GM12874 (cell line): ENCODE measurements at regions not wholly inside any gene's neighbourhood (a gene's known extent, or its start where the extent isn't known, plus 50 kb on each side); places are given as distances from the start of the nearest gene placed in this dataset.

Source experiments
- TF ChIP-seq, protein P1 (sequence below): IDR thresholded peaks from 2 replicates; pipeline ENCODE4 v1.5.1; 2011; ENCODE audit warnings: low read depth, mild to moderate bottlenecking, control low read depth, low read length, moderate library complexity; ENCODE audit not compliant: insufficient read depth

DNA sequence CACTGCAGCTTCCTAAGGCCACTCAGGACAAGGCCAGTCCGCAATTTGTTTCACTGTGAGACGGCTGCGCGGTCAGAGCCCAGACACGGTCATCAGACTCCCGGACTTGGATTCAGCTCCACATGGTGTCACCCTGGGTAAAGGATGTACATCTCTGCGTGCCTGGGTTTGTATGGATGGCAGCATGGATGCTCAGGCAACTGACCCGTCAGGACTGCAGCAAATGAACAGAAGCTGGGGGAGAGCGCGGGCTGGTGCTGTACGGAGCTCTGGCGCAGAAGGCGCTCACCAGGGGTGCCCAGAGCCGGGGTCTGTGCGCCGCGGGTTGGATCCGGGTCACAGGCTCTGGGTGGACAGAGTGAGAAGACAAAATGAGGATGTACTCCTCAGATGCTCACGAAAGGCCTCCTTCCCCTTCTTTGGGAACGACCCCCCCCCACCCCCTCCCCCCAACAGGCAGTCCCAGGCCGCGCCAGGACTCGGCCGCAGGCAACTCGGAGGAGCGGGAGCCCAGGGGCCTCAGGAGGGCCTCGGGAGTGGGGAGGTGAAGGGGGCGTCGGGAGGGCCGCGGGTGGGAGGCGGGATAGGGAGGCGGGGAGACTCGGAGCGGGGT, 92.4 kb downstream of the CXCL12 start:
- TF ChIP-seq, protein P1, sequence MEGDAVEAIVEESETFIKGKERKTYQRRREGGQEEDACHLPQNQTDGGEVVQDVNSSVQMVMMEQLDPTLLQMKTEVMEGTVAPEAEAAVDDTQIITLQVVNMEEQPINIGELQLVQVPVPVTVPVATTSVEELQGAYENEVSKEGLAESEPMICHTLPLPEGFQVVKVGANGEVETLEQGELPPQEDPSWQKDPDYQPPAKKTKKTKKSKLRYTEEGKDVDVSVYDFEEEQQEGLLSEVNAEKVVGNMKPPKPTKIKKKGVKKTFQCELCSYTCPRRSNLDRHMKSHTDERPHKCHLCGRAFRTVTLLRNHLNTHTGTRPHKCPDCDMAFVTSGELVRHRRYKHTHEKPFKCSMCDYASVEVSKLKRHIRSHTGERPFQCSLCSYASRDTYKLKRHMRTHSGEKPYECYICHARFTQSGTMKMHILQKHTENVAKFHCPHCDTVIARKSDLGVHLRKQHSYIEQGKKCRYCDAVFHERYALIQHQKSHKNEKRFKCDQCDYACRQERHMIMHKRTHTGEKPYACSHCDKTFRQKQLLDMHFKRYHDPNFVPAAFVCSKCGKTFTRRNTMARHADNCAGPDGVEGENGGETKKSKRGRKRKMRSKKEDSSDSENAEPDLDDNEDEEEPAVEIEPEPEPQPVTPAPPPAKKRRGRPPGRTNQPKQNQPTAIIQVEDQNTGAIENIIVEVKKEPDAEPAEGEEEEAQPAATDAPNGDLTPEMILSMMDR = no peak

DNA sequence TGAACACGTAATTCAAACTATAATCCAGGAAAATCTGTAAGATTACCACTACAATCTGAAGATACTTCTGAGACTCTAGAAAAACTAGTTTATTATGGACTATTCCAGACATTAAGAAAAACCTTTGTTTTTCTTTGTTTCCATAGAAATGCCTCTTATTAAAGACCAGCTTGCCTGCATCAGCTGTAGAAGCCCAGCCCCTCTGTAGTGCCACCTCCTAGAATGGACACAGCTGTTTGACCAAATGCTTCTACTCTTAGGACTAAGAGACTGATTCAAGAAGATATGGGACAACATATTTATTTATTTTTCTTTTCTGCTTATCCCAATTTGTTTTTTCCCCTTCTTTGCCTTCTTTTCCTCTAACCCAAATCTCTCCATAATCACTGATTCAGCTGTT, 93.8 kb downstream of the CXCL12 start:
- TF ChIP-seq, protein P1 = no peak

DNA sequence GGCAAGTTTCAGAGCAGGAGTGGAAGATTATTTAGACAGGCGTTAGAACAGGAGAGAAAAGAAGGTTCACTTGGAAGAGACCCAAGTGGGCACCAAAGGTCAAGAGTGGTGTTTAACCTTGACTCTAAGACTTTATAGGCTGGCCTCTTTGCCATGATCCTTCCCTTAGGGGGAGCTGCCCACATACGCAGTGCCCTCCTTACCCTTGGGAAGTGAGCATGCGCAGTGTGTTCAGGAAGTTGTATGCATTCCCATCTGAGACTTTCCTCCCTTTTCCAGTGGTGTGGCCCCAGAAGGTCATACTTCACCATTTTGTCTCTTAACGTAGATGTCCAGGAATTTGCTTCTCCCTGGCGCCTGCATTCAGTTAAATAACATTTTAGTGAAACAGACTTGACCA, 95.8 kb downstream of the CXCL12 start:
- TF ChIP-seq, protein P1 = no peak

DNA sequence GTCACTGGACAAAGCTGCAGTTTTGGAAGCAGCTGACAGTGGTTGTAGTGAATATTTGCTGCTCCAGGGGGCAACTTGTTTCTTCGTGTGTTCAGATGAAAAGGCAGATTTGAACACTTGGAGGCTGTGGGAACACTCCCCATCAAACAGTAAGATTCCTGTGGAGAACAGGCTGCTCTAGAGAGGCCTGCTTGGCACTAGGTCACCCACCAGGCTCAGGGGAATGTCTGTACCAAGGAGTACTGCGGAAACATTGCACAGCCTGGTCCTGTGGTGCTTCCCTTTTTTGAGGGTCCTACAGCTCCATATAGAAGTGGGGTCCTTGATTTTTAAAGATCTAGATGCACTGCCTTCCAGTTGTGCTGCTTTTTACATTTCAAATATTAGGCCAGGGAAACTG, 97.5 kb downstream of the CXCL12 start:
- TF ChIP-seq, protein P1 = no peak

DNA sequence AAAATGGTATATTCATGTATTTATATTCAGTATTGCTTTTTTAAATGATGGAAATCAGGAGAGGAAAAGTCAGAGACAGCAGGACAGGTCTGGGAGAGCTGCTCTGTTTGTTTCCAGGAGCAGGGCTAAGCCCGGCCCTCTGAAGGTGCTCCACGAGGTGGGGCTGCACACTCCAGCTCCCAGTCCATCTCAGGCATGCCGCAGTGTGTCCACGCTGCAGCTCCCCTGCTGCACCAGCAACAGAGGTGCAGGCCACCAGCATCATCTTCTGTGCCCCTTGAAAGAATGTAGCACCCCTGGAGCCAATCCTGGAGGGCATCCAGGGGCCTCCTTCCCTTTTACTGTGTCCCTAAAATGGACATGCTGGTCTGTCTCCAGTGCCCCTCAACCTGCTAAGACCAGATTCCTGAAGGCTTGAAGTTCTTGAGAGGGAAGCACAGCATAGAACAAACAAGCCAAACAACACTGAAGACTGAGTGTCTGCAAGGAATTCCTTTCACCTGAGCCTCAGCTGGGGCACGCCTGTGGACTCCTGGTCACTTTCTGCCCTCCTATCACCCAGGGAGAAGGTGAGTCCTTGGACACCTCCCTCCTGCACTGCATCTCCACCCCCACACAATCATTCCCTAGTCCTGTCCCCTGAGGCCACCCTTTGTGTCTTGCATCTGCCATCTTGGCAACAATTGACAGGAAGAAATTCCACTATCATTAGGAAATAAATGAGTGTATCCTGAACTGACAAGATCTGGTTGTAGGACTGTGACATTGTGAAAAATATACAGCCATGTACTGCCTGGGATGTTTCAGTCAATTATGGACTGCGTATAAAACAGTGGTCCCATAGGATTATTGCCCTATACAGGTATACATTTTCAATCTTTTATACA, 100.5 kb downstream of the CXCL12 start:
- TF ChIP-seq, protein P1 = no peak

DNA sequence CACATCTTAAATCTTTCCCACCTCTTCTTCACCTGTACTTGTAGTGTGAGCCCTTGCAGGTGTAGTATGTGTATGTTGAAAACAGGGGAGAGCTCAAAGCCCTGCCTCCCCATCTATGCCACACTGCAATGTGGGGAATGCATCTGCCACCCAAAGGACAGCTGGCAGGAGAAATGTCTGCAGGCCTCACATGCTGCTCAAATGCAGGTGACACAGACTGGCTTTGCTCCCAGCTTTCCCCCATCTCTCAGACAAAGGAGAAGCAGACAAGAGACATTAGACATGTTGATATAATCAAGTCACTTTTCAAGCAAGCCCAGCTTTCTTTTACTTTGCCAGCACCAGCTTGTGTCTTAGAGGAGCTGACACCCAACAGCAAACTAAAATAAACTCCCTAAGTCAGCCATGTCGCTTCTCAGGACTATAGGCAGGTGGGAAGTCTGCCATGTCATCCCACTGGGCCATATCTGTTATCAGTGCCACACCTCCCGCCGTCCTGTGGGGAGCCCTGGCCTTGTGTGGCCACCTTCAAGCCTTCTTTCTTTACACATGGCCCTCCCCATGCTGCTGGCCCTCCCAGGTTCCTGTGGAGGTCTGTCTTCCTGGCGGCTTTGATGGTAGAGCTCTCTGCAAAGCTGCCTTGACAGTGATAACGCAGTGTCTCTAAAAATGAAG, 102.1 kb downstream of the CXCL12 start:
- TF ChIP-seq, protein P1 = no peak

DNA sequence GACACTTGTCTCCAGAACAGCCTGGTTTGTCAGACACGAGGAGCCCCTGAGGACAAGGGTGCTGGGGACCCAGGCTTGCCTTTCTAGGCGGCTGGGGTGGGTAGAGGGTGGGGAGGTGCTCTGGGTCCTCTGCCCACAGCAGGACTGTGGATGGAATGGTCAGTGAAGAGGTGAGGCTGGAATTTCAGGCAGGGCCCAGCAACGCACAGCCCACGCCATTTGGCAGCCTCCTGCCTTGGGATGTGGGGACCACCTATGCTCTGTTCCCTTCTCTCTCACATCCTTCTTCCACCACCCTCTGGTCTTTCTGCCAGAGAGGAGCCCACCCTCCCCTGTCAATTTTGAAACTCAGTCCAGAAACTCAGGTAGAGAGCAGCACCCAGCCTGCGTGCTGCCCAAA, 103.2 kb downstream of the CXCL12 start:
- TF ChIP-seq, protein P1 = no peak
